GM04503 (cell line): ENCODE measurements at regions not wholly inside any gene's neighbourhood (a gene's known extent, or its start where the extent isn't known, plus 50 kb on each side); places are given as distances from the start of the nearest gene placed in this dataset.
A peak's percentile ranks its signal among the peaks of the same experiment; 100 is the strongest.
"Not testable (repeated sequence)": the region's sequence is repeated elsewhere in the genome, so short reads cannot be mapped to it uniquely, and the experiment has no call there.

ENCODE experiments used
- DNase-seq: peaks from one replicate; pipeline ENCODE4 v3.0.0-alpha.2; 2012; ENCODE audit warnings: low read depth

DNA sequence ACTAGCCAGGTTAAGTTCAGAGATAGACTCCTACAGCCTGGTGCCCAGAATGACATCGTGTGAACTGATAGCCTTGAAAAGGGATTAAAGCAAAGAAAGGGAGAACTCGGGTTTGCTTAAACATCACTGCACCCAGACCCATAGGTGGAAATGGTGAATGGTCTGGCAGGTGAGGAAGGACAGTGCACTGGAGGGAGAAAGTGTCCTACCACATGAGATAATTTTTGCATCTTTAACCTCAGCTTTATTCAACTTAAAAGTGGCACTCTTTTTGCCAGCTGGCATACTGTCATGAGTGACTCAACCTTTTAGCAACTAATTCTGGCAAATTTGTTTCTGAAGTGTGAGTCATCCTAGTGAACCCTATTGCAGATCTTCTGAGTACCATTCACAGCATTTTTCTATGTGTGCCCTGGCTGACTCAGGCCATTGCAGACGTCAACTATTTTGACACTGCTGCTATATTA is 53.0 kb upstream of the DAPP1 start:
- peak; percentile 74 for DNase-seq

DNA sequence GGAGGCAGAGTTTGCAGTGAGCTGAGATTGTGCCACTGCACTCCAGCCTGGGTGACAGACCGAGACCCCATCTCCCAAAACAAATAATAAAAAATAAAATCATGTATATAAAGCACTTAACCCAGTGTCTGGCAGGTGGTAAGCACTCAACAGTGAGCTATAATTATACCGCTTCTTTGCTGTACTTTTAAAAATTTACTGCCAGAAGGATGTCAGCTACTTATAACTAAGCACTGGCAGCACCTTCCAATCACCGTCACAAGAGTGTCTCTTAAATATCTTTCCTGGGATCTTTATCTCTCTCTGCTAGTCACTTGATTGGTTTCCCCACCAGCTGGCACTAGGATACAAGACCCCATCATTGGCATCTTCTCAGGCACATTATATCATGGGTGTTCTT is 53.9 kb upstream of the DAPP1 start:
- no peak for DNase-seq

DNA sequence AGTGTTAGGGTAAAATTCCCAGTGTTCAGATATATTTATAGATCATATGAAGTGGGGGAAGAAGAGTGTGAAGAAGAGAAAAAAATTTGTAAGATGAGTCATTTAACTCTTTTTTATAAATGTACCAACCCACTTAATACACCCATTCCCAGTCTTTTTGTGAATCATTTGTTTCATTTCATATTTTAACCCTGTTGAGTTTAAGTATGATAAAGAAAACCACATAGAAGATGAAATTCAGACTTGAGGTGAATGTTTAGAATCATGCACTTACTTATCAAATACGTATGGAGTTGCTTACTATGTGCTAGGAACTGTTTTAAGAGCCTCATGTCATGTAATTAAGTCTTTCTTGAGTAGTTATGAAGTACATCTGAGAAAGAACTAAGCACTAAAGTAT is 56.6 kb upstream of the DAPP1 start:
- DNase-seq, result no peak

DNA sequence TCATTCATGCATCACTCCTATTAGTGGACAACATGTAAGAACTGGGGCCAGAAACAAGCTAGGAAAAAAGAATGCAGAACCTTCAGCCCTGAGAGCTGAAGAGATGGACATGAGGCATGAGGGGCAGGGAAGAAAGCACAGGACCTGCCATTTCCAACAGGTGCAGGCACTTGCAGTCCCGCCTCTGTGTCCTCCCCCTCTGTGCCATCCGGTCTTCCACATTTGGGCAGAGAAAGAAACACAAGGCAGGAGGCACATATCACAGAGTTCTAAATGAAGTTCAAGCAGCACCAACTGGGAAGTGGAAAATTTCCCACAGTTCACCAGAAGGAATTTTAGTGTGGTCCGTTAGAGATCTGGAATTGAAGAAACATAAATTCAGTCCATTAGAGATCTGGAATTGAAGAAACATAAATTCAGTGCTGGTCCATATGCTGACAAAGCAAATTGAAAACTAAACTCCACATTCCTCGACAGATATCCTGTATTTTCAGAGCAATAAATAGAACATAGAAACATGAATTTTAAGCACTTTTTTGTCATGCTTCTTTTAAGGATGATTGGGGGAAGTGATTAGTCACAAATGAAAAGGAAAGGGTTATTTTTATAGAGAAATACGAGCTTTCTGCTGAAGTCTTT is 57.2 kb upstream of the DAPP1 start:
- no peak for DNase-seq

DNA sequence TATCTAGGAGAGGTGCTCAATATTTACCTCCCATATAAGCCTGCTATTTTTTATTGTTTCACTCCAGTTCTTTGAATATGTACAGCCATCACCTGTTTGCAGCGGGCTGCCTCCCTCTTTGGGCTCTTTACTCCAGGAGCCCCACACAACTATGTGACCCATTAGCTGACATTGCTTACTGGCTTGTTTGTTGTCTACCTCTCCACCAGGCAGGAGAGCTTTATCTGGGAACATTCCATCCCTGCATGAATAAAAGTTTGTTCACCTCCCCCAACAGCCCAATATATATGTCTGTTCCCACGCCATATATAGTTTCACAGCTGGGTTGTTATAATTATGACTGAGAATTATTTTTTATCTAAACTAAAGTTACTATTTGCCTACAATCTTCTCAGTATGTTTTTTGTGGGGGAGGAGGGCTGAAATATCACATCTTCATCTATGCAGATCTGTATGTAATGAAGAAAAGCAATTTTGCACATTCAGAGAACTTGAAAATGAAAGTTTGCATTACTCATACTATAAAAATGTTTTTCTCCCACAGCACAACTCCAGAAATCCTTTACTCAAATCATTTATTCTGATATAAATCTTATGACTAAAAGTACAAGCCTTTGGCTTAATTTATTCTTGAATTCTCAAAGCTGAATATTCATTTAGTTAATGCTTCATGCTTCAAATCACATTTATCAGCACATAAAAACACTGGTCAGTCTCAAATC is 61.2 kb upstream of the DAPP1 start:
- no peak for DNase-seq

DNA sequence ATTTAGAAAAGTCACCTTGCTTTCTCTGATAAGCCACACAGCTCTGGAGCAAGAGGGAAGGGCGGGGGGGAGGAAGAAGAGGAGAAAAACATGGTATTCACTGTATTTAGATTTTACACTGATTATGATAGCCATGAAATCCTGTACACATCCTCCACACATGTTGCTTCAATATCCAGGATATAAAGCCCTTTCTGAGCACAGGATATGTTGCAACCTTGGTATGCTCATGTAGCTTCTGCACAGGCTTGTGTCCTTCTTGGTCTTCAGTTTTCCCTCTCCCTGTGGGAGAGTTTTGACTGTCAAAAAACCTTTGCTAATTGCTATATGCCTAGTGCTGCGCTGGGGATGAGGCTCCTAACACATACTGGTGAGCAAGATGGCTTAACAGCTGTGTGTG is 61.9 kb upstream of the DAPP1 start:
- DNase-seq, result no peak

DNA sequence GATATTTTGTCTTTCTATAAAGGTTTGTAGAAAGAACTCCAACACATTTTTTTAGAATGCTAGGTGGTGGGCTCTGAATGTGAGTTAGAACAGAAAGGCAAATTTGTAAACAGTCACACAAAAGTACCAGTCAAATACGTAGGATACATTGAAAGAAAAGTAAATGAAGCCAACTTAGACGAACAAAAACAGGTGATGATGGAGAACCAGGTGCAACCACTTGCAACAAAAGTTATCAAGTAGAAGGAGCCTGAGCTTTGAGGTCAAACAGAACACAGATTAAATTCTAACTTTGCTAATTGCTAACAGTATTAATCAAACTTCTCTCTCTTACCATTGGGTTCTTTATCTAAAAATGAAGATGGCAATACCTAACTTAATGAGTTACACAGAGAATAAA is 62.7 kb upstream of the DAPP1 start:
- no peak for DNase-seq

DNA sequence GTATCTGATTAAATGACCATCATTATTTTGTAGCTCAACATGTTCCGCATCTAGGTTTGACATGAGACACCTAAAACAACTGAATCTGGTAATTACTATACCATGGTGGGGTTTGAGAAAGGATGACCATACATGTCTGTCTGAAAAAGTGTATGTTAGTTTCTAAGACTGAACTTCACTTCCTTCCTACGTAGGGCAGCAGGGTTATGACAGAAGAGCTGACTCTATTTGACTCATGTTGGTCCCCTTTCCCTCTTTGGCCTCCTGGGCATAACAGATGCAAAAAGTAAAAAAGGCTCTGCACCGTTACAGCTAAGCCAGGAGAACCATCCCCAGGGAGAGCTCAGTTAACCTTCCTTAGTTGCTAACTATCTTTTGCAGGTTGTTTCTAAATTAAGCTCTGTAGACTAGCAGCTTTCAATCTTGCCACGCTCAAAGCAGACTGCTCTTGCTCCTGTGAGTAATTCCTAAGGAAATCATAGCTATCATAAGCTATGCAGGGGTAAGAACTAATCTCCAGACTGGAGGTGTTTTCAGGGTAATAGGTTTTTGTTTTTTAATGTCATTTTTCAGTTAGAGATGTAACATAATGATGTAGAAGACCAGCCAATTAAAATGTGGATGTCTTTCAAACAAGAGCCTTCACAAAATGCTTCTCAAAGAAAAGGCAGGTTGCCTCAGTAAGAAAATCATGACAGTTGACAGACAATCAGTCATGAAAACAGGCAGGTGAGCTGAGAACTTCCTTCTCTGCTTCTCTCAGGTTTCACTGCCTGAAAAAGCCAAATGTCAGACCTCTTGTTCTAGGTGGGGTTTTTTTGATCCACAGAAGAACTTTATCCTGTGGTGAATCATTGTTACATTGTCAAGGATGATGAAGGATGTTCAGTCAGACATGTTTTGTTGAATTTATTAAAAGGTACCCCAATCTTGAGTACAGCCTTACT is 66.9 kb upstream of the DAPP1 start:
- no peak for DNase-seq

DNA sequence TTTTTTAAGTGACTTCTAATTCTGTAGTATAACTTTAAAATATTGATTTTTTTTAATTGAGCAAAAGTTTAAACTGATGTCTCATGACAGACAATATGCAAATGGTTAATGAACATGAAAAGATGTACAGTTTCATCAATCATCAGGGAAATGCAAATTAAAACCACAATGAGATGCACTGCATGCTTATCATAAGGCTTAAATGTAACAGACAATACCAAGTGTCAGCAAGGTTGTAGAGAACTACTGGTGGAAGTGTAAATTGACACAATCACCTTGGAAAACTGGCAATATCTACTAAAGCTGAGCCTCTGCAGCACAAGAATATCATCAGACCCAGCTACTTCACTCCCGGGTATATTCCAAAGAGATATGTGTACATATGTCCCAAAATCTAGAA is 70.2 kb upstream of the DAPP1 start:
- DNase-seq, result no peak

DNA sequence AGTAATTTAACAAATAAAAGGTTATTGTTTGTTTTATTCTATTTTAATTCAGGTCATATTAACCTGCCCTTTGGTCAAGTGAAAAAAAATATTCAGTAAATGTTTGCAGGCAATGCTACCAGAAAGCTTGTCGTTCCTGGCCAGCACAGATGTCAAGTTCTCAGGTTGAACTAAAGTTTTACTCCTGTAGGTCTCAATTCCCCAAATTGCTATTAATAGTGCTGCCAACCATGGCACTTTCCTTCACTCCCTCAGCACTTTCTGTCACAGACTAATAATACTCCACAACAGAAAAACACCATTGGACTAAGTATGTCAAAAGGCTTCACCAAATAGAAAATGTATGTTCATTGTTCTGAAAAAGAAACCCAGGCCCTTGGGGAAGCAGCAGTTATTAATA is 79.2 kb upstream of the C4orf54 start:
- no peak for DNase-seq

DNA sequence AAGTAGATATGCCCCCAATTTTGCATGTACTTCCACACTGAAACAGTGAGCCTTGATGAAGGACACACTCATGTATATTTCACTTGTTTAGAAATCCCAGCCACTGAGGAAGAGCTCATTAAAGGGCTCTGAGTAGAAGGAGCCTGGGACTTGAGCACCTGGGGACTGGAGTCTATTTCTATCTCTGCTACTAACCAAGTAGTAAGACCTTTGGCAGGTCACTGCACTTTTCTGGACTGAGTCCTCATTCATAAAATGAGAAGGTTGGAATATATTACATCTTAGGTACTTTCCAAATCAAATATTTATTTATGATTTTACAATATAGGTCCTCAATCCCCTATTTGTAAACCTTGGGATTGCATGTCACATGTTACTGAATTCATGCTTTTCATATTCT is 78.2 kb upstream of the C4orf54 start:
- DNase-seq, result no peak

DNA sequence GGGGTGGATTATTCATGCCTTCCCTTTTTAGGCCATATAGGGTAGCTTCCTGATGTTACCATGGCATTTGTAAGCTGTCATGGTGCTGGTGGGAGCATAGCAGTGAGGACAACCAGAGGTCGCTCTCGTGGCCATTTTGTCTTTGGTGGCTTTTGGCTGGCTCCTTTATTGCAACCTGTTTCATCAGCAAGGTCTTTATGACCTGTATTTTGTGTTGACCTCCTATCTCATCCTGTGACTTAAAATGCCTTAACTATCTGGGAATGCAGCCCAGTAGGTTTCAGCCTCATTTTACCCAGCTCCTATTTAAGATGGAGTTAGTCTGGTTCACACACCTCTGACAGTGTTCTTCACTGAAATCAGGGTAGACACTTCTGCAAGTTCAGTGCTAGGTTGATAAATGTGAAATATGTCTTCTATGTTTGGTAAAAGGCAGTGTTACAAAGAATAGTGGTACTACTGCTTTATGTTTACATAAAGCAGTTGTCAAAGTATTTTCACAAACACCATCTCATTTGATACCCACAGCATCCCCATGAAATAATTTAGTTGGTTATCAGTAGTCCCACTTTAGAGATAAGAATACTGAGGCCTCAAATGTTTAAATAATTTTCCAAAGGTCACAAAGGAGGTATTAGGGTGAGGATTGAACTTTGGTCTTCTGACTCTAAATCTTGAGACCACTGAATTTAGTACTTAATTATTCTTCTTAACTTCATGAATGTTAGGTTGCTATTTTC is 77.1 kb upstream of the C4orf54 start:
- DNase-seq, result no peak

DNA sequence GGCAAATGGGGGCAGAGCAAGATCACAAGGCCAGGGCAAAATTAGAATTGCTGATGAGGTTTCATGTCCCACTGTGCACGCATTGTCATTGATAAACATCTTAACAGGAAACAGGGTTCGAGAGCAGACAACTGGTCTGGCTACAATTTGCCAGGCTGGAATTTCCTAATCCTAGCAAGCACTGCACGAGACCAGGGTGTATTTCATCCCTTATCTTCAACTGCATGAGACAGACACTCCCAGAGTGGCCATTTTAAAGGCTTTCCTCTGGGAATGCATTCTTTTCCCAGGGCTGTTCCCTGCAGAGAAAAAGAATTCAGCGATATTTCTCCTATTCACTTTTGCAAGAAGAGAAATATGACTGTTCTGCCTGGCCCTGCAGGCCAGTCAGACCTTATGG is 75.8 kb upstream of the C4orf54 start:
- not testable (repeated sequence) for DNase-seq

DNA sequence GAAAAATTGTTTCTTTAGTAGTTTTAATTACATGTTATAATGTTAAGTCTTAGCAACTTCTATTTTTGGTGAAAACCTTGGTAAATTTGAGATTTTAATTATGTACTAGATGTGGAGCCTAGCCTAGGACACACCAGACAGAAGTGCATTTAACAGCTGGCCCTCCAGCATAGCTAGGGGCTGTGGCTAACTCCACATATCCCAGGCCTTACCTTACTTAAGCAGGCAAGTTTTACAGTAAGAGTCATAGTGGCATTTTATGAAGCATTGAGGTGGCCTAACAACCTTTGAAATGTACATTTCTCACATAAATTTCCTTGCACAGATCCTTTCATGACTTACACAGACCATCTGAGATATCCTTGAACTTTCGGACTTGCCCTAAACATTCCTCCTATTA is 71.6 kb upstream of the C4orf54 start:
- no peak for DNase-seq

DNA sequence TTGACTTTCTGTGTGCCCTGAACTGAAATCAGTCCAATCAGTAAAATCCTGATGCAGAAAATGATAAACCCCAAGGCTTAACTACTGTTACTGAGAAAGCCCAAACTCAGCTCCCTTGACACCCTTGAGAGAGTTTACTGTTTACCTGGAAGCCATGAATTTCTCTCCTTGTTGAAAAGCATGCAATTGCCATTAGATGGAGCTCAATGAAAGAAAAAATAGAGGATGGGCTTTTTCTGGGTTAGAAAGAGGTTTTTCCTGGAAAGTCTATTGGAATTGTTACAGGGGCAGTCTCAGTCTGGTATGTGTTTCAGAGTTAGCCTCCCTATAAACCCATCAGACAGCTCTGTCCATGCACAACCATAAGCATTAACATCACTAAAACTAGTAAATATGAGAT is 66.4 kb upstream of the C4orf54 start:
- DNase-seq, result no peak

DNA sequence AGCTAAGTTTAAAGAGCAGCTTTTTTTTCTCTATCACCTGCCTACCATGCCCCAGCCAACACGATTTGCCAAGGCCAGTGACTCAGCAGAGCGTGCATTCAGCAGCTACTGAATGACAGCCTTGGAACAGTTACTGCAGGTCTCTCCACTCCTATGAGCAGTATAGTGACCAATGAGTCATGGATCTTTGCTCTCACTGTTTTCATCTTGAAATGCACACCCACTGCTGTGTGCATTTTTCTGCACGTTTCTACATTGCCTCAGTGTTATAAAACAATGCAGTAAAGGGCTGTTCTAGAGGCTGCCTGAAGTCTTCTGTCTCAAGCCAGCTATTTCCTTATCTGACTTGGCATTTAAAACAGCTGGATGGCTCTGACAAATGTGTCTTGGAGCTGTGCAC is 66.0 kb upstream of the C4orf54 start:
- DNase-seq, result peak; percentile 20

DNA sequence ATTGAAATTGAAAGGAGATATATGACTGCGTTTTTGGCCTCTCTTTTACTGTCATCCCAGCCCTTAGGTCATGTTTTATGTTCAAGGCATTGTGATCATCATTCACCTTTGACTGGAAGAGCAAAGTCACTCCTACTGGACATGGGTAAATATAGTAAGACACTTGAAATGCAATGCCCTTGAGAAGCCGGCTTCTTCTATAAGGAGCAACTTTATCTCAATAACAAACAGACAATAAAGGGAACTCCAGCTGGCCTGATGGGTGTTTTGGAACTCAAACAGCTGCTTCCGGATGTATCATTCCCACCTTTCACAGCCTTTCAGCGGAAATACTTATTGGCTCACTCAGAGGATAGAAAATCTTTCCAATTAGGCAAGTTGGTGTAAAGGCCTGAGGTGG is 65.1 kb upstream of the C4orf54 start:
- no peak for DNase-seq

DNA sequence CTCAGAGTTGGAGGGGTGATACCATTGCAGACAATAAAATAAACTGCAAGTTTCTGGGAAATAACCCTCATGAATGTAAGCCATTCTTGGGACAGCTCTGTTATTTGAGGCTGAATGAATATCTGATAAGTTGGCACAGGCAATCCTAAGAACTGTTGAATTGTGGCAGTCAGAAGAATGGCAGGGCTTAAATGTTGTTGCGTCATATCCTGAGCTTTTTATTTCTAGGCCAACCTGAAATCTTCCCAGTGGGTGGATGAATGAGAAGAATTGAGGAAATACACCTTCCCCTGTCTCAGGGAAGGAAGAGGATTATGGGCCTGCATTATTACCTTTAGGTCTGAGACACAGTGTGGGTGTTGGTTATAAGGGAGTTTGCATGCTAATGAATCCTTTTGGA is 64.4 kb upstream of the C4orf54 start:
- no peak for DNase-seq

DNA sequence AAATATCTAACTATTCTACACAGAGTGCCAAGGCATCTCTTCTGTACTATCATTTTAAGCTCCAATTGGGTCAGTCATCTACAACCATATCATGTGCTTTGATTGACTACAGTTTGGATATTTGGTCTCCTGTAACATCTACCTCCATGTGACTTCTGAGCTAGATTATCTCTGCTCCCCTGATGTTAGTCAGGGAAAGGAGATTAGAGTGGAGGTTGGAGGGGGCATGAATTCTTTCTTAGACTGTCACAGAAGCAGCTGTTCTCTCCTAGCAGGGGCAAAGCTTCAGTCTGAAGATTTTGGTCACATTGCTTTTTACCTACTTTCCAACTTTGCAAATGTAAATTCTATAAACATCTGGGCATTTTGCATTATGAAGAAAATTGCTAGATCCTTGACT is 62.6 kb upstream of the C4orf54 start:
- no peak for DNase-seq

DNA sequence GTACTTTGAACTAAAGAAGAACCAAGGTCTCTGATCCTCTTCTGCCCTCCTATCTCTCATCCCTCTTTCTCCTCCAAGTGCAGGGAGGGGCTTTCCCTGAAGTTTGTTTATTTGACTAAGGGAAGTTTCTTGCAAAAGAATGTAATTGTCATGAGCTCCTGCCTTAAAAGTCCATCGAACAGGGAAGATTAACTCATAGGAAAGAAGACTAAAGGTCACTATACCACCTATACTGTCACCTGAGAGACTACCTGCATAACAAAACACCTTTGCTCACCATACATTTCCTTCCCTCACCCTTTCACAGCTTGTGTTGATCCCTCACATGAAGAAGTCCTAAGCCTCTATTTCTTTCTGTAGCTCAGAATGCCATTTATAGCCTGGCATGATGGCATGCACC is 59.4 kb upstream of the C4orf54 start:
- no peak for DNase-seq

DNA sequence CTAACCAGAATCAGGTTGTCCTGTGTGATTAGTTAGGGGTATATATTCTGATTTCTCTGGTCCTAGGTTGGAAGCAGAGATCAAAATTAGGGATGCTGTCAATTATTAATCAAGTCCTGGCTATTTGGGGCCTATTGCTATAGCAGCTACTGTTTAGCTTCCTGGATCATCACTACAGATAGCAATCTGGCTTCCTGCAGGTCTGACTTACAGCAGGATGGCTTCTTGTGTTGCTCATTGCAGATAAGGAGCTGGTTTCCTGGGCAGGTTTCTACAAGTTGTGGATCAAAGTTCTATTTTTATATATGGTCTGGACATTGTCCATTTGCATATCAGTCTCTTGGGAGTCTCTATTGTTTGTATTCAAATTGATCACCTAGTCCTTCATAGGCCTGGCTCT is 57.7 kb upstream of the C4orf54 start:
- no peak for DNase-seq

DNA sequence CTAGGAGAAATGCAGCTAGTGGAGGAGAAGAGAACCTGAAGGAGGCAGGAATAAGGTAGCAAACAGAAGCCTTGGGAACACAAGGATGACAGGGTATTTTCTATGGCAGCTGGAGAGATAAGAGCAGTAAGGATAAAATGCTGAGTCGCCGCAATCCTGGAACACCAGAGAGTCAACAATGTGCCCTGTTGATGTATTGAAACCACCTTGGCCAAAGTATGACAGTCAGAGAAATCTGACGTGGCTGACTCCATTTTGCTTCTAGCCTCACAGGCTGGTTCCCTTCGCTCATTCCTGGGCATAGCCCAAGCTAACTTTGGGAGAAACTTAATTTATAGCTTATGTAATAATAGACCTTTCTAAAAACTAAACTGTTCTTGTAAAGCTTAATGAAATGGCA is 56.6 kb upstream of the C4orf54 start:
- DNase-seq, result no peak
